Epithelial cell of proximal tubule (primary cell): ENCODE measurements at regions not wholly inside any gene's neighbourhood (a gene's known extent, or its start where the extent isn't known, plus 50 kb on each side); places are given as distances from the start of the nearest gene placed in this dataset.
"Not testable (repeated sequence)": the region's sequence is repeated elsewhere in the genome, so short reads cannot be mapped to it uniquely, and the experiment has no call there.

Experiments
- DNase-seq: peaks from one replicate; pipeline ENCODE4 v3.0.0-alpha.2; 2011; ENCODE audit warnings: low read depth
- H3K4me3 ChIP-seq: 2 replicates; pipeline ENCODE4 v1.5.1; 2011; ENCODE audit warnings: low read depth, mild to moderate bottlenecking, low read length
- TF ChIP-seq, protein P1 (sequence below): conservative IDR thresholded peaks from 2 replicates; pipeline ENCODE4 v1.5.1; 2012; ENCODE audit warnings: low read depth, mild to moderate bottlenecking, low read length

DNA sequence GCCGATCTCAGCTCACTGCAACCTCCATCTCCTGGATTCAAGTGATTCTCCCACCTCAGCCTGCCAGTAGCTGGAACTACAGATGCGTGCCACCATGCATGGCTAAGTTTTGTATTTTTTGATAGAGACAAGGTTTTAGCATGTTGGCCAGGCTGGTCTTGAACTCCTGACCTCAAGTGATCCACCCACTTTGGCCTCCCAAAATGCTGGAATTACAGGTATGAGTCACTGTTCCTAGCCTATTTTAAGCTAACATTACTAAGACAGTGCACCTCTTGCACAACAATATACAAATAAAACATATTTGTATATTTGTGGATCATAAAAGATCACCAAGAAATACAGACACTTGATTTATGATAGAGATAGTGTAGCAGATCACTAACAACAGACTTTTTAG is 139.1 kb downstream of the DUSP10 start:
- DNase-seq = no peak
- H3K4me3 ChIP-seq = no peak overlapping the region
- TF ChIP-seq, protein P1, sequence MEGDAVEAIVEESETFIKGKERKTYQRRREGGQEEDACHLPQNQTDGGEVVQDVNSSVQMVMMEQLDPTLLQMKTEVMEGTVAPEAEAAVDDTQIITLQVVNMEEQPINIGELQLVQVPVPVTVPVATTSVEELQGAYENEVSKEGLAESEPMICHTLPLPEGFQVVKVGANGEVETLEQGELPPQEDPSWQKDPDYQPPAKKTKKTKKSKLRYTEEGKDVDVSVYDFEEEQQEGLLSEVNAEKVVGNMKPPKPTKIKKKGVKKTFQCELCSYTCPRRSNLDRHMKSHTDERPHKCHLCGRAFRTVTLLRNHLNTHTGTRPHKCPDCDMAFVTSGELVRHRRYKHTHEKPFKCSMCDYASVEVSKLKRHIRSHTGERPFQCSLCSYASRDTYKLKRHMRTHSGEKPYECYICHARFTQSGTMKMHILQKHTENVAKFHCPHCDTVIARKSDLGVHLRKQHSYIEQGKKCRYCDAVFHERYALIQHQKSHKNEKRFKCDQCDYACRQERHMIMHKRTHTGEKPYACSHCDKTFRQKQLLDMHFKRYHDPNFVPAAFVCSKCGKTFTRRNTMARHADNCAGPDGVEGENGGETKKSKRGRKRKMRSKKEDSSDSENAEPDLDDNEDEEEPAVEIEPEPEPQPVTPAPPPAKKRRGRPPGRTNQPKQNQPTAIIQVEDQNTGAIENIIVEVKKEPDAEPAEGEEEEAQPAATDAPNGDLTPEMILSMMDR = no peak

DNA sequence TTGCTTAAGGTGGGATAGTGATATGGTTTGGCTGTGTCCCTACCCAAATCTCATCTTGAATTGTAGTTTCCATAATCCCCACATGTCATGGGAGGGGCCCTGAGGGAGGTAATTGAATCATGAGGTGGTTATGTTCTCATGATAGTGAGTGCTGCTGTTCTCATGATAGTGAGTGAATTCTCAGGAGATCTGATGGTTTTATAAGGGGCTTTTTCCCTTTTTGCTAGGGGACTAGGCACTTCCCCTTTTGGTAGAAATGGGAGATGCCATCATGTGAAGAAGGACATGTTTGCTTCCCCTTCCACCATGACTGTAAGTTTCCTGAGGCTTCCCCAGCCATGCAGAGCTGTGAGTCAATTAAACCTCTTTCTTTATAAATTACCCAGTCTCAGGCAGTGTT is 137.5 kb downstream of the DUSP10 start:
- DNase-seq, H3K4me3 ChIP-seq: not testable (repeated sequence)

DNA sequence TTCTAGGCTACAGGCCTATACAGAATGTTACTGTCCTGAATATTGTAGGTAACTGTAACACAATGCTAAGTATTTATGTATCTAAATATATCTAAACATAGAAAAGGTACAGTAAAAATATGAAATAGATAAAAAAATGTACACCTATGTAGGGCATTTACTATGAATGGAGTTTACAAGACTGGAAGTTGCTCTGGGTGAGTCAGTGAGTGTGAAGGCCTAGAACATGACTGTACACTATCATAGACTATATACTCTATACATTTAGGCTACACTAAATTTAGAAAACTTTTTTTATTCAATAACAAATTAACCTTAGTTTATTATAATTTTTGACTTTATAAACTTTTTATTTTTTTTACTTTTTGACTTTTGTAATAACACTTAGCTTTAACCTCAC is 136.9 kb downstream of the DUSP10 start:
- no peak overlapping the region for H3K4me3 ChIP-seq
- TF ChIP-seq, protein P1 = no peak
- no peak for DNase-seq

DNA sequence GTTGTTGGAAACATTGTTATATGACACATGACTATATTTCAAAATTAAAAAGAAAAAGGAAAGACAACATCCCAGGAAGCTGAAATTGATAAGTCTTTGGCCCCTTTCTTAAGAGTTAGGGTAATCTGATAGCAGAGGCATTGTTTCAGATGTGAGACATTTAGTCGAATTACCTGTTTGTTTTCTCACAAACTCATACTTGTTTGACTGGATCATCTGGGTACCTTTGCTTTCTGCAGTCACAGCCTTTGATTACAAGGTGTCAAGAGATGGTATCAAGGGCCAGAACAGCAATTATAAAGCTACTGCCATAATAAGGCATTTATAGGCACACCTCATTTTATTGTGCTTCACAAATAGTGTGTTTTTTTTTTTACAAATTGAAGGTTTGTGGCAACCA is 136.3 kb downstream of the DUSP10 start:
- DNase-seq = no peak
- TF ChIP-seq, protein P1 = no peak
- no peak overlapping the region for H3K4me3 ChIP-seq

DNA sequence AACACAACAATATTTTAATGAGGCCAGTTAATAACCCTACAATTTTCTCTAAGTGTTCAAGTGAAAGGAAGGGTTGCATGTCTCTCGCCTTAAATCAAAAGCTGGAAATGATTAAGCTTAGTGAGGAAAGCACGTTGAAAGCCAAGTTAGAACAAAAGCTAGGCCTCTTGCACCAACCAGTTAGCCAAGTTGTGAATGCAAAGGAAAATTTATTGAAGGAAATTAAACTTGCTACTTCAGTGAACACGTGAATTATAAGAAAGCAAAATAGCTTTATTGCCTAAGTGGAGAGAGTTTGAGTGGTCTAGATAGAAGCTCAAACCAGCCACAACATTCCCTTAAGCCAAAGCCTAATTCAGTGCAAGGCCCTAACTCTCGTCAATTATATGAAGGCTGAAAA is 135.6 kb downstream of the DUSP10 start:
- no peak overlapping the region for H3K4me3 ChIP-seq
- TF ChIP-seq, protein P1 = no peak
- DNase-seq = no peak

DNA sequence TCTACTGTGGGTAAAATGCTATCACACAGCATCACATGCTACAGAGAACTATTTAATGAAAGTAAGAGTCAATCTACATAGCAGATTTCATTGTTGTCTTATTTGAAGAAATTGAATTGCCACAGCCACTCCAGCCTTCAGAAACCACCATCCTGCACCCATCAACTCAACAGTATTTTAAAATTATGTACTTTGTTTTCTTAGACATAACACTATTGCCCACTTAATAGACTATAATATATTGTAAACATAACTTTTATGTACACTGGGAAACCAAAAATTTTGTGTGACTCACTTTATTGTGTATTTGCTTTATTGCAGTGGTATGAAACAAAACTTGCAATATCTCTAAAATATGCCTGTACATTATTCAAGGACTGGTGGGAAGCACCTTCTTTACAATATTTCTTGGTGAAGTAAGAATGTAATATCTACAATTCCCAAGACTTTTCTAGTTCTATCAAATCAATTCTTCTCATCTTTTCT is 133.0 kb downstream of the DUSP10 start:
- TF ChIP-seq, protein P1 = no peak
- no peak for DNase-seq
- no peak overlapping the region for H3K4me3 ChIP-seq

DNA sequence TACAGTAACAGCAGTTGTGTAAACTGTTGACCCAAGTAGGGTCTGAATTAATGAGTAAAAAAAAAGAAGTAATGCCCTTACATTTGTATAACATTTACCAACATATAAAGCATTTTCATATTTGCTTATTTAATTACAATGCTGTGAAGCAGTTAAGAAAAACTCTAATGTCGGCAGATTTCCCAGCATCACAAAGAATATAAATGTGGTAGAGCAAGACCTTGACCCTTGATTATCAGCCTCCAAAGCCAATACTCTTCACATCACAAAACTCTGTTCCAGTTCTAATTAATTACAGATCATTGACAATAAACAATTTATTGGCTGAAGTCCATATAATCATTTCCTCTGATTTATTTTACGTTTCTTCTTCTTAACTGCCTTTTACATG is 130.2 kb downstream of the DUSP10 start:
- no peak for DNase-seq
- TF ChIP-seq, protein P1 = no peak

More for the DNA sequence above, 130.2 kb downstream of the DUSP10 start:
- H3K4me3 ChIP-seq = no peak overlapping the region
